Neural progenitor cell (in vitro differentiated cells): ENCODE measurements at regions not wholly inside any gene's neighbourhood (a gene's known extent, or its start where the extent isn't known, plus 50 kb on each side); places are given as distances from the start of the nearest gene placed in this dataset.

ENCODE experiments used
- DNase-seq: peaks from one replicate; pipeline ENCODE4 v3.0.0-alpha.2; 2016; ENCODE audit warnings: low spot score
- H2AFZ ChIP-seq: fragments of 200-600 bp; sonication (generic); replicated peaks from 2 replicates; pipeline ENCODE4 v1.6.1; 2016; ENCODE audit warnings: antibody characterized with exemption
- H3F3A ChIP-seq: fragments of 200-600 bp; sonication (generic); 2 replicates; pipeline ENCODE4 v1.6.1; 2016; ENCODE audit warnings: antibody characterized with exemption, low read depth
- H3K27ac ChIP-seq: fragments of 200-600 bp; sonication (generic); 2 replicates; pipeline ENCODE4 v1.5.1; 2016; ENCODE audit warnings: mild to moderate bottlenecking
- H3K27me3 ChIP-seq: fragments of 200-600 bp; sonication (generic); 2 replicates; pipeline ENCODE4 v1.6.1; 2016; ENCODE audit warnings: mild to moderate bottlenecking, moderate library complexity
- H3K36me3 ChIP-seq: fragments of 200-600 bp; sonication (generic); 2 replicates; pipeline ENCODE4 v1.5.1; 2016
- H3K4me1 ChIP-seq: fragments of 200-600 bp; sonication (generic); 2 replicates; pipeline ENCODE4 v1.6.1; 2016; ENCODE audit warnings: mixed run types
- H3K4me2 ChIP-seq: fragments of 200-600 bp; sonication (generic); 2 replicates; pipeline ENCODE4 v1.6.1; 2016
- H3K4me3 ChIP-seq: fragments of 200-600 bp; sonication (generic); 2 replicates; pipeline ENCODE4 v1.5.1; 2016
- H3K79me2 ChIP-seq: fragments of 200-600 bp; sonication (generic); 2 replicates; pipeline ENCODE4 v1.6.1; 2016; ENCODE audit warnings: low read depth
- H3K9ac ChIP-seq: fragments of 200-600 bp; sonication (generic); 2 replicates; pipeline ENCODE4 v1.6.1; 2016
- H3K9me3 ChIP-seq: fragments of 200-600 bp; sonication (generic); 2 replicates; pipeline ENCODE4 v1.5.1; 2016; ENCODE audit warnings: low read depth
- H4K20me1 ChIP-seq: fragments of 200-600 bp; sonication (generic); 2 replicates; pipeline ENCODE4 v1.6.1; 2016; ENCODE audit warnings: low read depth
- H3K27ac Mint-ChIP-seq: 3 replicates; pipeline ENCODE4 v1.8.0; 2021; ENCODE audit warnings: mixed read lengths
- H3K27me3 Mint-ChIP-seq: 2 replicates; pipeline ENCODE4 v1.8.0; 2022; ENCODE audit warnings: low read depth, mild to moderate bottlenecking, inconsistent platforms, moderate library complexity, mixed read lengths; ENCODE audit not compliant: insufficient read depth
- H3K36me3 Mint-ChIP-seq: 3 replicates; pipeline ENCODE4 v1.8.0; 2021; ENCODE audit warnings: mixed read lengths
- H3K4me1 Mint-ChIP-seq: 3 replicates; pipeline ENCODE4 v1.8.0; 2021; ENCODE audit warnings: mixed read lengths
- H3K4me3 Mint-ChIP-seq: 3 replicates; pipeline ENCODE4 v1.8.0; 2021; ENCODE audit warnings: mild to moderate bottlenecking, moderate library complexity, mixed read lengths
- H3K9me3 Mint-ChIP-seq: 3 replicates; pipeline ENCODE4 v1.8.0; 2020; ENCODE audit warnings: mixed read lengths
- EZH2 ChIP-seq: fragments of 200-600 bp; sonication (generic); IDR thresholded peaks from 2 replicates; pipeline ENCODE4 v1.6.1; 2017; ENCODE audit warnings: antibody characterized with exemption, mild to moderate bottlenecking, moderate library complexity
- EZH2phosphoT487 ChIP-seq: fragments of 200-600 bp; sonication (generic); IDR thresholded peaks from 2 replicates; pipeline ENCODE4 v1.6.1; 2017; ENCODE audit warnings: antibody characterized with exemption
- TF ChIP-seq, protein P1 (sequence below): fragments of 200-600 bp; sonication (generic); IDR thresholded peaks from 2 replicates; pipeline ENCODE4 v1.5.1; 2017; ENCODE audit warnings: antibody characterized with exemption, mild to moderate bottlenecking

DNA sequence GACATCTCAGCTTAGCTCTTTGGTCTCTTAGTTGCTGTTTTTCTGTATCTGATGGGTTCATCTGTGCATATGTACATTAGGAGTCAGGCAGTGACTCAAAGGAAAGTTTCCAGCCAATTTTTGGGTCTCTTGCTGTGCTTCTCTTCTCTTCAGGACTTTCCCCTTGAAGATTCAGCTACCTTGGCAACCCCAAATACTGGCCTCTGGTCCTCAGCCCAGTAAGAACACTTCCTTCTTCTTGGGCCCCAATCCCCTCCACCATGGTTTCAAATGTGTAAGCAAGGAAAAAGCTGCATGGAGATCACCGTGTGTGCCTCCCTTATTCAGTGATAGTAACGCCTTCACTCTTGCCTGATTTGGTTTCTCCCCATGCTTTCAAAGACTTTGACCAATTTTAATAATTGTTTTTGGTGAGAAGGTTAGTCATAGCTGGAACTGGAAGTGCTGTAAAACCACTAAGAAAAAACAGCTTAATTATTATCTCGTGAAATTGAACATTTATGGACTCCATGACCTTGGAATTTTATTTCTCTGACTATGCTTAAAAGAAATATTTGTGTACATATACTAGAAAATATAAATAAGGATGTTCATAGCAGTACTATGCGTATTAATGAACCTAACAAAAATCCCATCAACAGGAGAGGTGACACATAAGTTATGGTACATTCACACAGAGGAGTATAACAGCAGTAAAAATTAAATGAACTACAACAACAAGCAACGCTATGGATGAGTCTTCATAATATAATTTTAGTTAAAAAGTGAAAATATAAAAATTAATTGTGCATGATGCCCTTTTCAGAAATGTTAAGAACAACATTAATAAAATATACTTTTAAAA lies 125.3 kb upstream of the BCL6 start:
- Histone ChIP-seq H2AFZ (no peak overlapping the region), H3K36me3 (no peaks in the 10 kb centered on the region), H3K79me2 (no peaks in the 10 kb centered on the region), H3K27ac (no peak overlapping the region), H3K4me2 (no peak overlapping the region), H3K4me1 (no peaks in the 10 kb centered on the region), H3K4me3 (no peak overlapping the region), H4K20me1 (no peaks in the 10 kb centered on the region), H3K9ac (no peak overlapping the region), H3K27me3 (no peaks in the 10 kb centered on the region), H3K9me3 (no peaks in the 10 kb centered on the region), H3F3A (no peaks in the 10 kb centered on the region)
- TF ChIP-seq, protein P1, sequence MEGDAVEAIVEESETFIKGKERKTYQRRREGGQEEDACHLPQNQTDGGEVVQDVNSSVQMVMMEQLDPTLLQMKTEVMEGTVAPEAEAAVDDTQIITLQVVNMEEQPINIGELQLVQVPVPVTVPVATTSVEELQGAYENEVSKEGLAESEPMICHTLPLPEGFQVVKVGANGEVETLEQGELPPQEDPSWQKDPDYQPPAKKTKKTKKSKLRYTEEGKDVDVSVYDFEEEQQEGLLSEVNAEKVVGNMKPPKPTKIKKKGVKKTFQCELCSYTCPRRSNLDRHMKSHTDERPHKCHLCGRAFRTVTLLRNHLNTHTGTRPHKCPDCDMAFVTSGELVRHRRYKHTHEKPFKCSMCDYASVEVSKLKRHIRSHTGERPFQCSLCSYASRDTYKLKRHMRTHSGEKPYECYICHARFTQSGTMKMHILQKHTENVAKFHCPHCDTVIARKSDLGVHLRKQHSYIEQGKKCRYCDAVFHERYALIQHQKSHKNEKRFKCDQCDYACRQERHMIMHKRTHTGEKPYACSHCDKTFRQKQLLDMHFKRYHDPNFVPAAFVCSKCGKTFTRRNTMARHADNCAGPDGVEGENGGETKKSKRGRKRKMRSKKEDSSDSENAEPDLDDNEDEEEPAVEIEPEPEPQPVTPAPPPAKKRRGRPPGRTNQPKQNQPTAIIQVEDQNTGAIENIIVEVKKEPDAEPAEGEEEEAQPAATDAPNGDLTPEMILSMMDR = no peak
- no peak for TF ChIP-seq EZH2
- TF ChIP-seq EZH2phosphoT487 = no peak
- no peak overlapping the region for H3K4me3 Mint-ChIP-seq
- no peaks in the 10 kb centered on the region for H3K36me3 Mint-ChIP-seq
- DNase-seq = no peak
- H3K4me1 Mint-ChIP-seq = no peaks in the 10 kb centered on the region
- no peak overlapping the region for H3K27ac Mint-ChIP-seq
- H3K9me3 Mint-ChIP-seq = no peaks in the 10 kb centered on the region
- no peaks in the 10 kb centered on the region for H3K27me3 Mint-ChIP-seq

DNA sequence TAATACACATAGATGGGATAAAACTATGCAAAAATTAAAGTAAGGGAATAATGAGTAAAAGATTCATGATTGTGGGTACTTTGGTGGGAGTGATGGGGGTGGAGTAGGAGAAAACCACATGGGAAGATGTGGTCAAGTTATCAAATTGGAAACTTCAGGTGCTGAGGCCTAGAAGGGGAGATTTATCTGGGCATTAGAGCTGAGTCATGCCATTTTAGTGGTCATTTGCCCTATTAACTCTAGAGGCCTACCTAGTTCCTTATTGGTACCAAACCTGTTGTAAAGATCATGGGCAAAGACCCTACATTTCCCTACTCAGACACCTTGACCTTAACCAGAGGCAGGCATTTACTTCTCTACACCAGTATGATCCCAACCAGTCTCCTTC lies 125.9 kb upstream of the BCL6 start:
- H3K79me2 ChIP-seq = no peaks in the 10 kb centered on the region
- H3K27me3 ChIP-seq = no peaks in the 10 kb centered on the region
- no peak overlapping the region for H3K4me3 ChIP-seq
- DNase-seq = no peak
- no peak overlapping the region for H3K9ac ChIP-seq
- H2AFZ ChIP-seq = no peak overlapping the region
- no peak overlapping the region for H3K27ac ChIP-seq
- Mint-ChIP-seq H3K4me3 (no peak overlapping the region), H3K27me3 (no peaks in the 10 kb centered on the region), H3K9me3 (no peaks in the 10 kb centered on the region), H3K4me1 (no peaks in the 10 kb centered on the region), H3K36me3 (no peaks in the 10 kb centered on the region), H3K27ac (no peak overlapping the region)
- TF ChIP-seq, protein P1 = no peak
- TF ChIP-seq EZH2phosphoT487 = no peak
- no peak for TF ChIP-seq EZH2
- no peaks in the 10 kb centered on the region for H3K4me1 ChIP-seq
- no peak overlapping the region for H3K4me2 ChIP-seq
- H4K20me1 ChIP-seq = no peaks in the 10 kb centered on the region
- no peaks in the 10 kb centered on the region for H3K9me3 ChIP-seq
- H3F3A ChIP-seq = no peaks in the 10 kb centered on the region
- no peaks in the 10 kb centered on the region for H3K36me3 ChIP-seq

DNA sequence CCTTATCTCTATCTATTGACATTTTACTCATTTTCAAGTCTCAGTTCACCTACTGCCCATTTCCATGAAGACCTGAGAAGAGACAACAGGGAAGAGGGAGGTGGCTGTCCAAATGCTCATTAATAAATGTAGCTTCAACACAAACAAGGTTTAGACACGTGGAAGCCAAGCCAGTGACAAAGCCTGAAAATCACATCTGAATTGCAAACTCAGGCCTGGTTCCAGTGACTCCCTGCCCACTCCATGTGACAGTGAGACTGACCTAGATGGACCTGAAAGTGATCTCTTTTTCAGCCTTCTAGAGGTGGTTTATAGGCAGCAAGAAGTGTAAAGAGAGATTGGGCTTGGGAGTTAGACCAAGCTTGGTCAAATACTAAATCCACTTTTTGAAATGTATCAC lies 126.6 kb upstream of the BCL6 start:
- Mint-ChIP-seq H3K27me3 (no peaks in the 10 kb centered on the region), H3K36me3 (no peaks in the 10 kb centered on the region), H3K4me1 (no peaks in the 10 kb centered on the region), H3K4me3 (no peak overlapping the region), H3K9me3 (no peaks in the 10 kb centered on the region), H3K27ac (no peak overlapping the region)
- Histone ChIP-seq H3K27ac (no peak overlapping the region), H3K4me1 (no peaks in the 10 kb centered on the region), H3K4me3 (no peak overlapping the region), H3K36me3 (no peaks in the 10 kb centered on the region), H3K27me3 (no peaks in the 10 kb centered on the region), H3K9ac (no peak overlapping the region), H2AFZ (no peak overlapping the region), H4K20me1 (no peaks in the 10 kb centered on the region), H3K9me3 (no peaks in the 10 kb centered on the region), H3K79me2 (no peaks in the 10 kb centered on the region), H3K4me2 (no peak overlapping the region), H3F3A (no peaks in the 10 kb centered on the region)
- DNase-seq = no peak
- TF ChIP-seq, protein P1 = no peak
- TF ChIP-seq EZH2phosphoT487 (no peak), EZH2 (no peak)
